Thyroid gland (tissue), 4 donors: ENCODE measurements at regions not wholly inside any gene's neighbourhood (a gene's known extent, or its start where the extent isn't known, plus 50 kb on each side); places are given as distances from the start of the nearest gene placed in this dataset.

Experiments
- POLR2A ChIP-seq, 2 donors: fragments of 450-650 bp; IDR thresholded peaks; one replicate each; pipeline ENCODE4 v1.6.1; 2017; ENCODE audit warnings: antibody characterized with exemption in 2 of 2, mild to moderate bottlenecking in 2 of 2, moderate library complexity in 1 of 2
- TF ChIP-seq, protein P1 (sequence below), 6 experiments: fragments of 200-600 bp in 3 of 6; fragments of 450-650 bp in 3 of 6; sonication (generic) in 3 of 6; IDR thresholded peaks; one replicate each; pipeline ENCODE4 v1.5.1; 2016 to 2019; ENCODE audit warnings: antibody characterized with exemption in 6 of 6, mild to moderate bottlenecking in 2 of 6, inconsistent platforms in 1 of 6, moderate library complexity in 1 of 6

DNA sequence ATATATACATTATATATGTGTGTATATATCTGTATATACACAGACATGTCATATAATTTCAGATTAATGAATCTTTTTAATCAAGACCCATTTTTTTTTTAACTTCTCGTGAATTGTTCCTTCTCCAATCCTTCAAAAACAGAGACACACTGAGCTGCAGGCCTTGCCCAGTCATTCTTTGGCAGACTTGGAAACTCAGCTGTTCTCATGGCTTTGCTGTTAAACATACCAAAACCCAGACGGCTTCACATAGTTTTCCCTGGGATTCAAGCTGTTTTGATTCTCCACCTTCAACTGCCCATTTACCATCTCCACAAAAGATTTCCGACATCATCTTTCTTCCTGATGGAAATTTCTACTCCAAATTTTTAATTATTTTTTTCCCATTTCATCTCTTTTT lies 148.7 kb downstream of the KCNJ2 start:
- TF ChIP-seq, protein P1, sequence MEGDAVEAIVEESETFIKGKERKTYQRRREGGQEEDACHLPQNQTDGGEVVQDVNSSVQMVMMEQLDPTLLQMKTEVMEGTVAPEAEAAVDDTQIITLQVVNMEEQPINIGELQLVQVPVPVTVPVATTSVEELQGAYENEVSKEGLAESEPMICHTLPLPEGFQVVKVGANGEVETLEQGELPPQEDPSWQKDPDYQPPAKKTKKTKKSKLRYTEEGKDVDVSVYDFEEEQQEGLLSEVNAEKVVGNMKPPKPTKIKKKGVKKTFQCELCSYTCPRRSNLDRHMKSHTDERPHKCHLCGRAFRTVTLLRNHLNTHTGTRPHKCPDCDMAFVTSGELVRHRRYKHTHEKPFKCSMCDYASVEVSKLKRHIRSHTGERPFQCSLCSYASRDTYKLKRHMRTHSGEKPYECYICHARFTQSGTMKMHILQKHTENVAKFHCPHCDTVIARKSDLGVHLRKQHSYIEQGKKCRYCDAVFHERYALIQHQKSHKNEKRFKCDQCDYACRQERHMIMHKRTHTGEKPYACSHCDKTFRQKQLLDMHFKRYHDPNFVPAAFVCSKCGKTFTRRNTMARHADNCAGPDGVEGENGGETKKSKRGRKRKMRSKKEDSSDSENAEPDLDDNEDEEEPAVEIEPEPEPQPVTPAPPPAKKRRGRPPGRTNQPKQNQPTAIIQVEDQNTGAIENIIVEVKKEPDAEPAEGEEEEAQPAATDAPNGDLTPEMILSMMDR (IDR thresholded peaks at IDR 0.05) = no peak
- no peak for TF ChIP-seq POLR2A (IDR thresholded peaks at IDR 0.05)
